ENCODE measurements at regions not wholly inside any gene's neighbourhood (a gene's known extent, or its start where the extent isn't known, plus 50 kb on each side); places are given as distances from the start of the nearest gene placed in this dataset.

DNA sequence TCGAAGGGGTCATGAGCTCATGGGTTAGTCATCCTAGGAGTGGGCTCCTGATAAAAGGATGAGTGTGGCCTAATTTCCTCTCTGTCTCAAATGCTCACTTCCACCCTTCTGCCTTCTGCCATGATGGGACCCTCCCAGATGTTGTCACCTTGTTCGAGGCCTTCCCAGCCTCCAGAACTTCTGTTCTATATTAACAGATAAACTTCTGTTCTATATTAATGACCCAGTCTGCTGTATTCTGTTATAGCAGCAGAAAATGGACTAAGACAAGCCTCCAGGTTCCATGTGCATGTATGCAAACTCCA lies 583.2 kb downstream of the GLRX3 start:
- no peaks in the 10 kb centered on the region for H3K9me3 ChIP-seq (ENCODE audit: control insufficient read depth, low read depth, low read length)
- H3K27ac ChIP-seq (ENCODE audit: insufficient read length, low read depth, low read length), result no peak overlapping the region
- no peaks in the 10 kb centered on the region for H3K27me3 ChIP-seq (ENCODE audit: insufficient read depth, low read length)
- H3K36me3 Mint-ChIP-seq (ENCODE audit: insufficient read depth in 1 of 3, low read depth in 3 of 3), result no peaks in the 10 kb centered on the region
- H3K27ac Mint-ChIP-seq, result no peak overlapping the region
- H3K9ac ChIP-seq (ENCODE audit: extremely low read depth, insufficient read length, low read length), result no peak overlapping the region
- no peaks in the 10 kb centered on the region for H3K79me2 ChIP-seq (ENCODE audit: insufficient read depth, low read length)
- no peaks in the 10 kb centered on the region for H3K27me3 Mint-ChIP-seq (ENCODE audit: low read depth)
- no peak for DNase-seq
- no peak overlapping the region for H3K14ac ChIP-seq (ENCODE audit: insufficient read depth, low read length)
- H3K23me2 ChIP-seq (ENCODE audit: insufficient read length, low read depth, low read length, poor library complexity, severe bottlenecking), result no peaks in the 10 kb centered on the region
- H4K5ac ChIP-seq (ENCODE audit: insufficient read length, low read depth, low read length), result no peak overlapping the region
- no peak overlapping the region for H4K8ac ChIP-seq (replicated peaks; ENCODE audit: insufficient read length, low read depth, low read length)
- no peaks in the 10 kb centered on the region for H4K20me1 ChIP-seq (ENCODE audit: control insufficient read depth, insufficient read depth, insufficient read length)
- H2AFZ ChIP-seq (ENCODE audit: low read length), result no peak overlapping the region
- no peak overlapping the region for H2BK15ac ChIP-seq (ENCODE audit: low read depth, low read length)
- H3K4me3 Mint-ChIP-seq, result no peak overlapping the region
- no peak overlapping the region for H3K18ac ChIP-seq (ENCODE audit: insufficient read length, low read depth, low read length)
- no peak overlapping the region for H3T11ph ChIP-seq (ENCODE audit: low read length)
- H3K79me1 ChIP-seq (ENCODE audit: insufficient read depth, low read depth, low read length, poor library complexity, severe bottlenecking), result no peaks in the 10 kb centered on the region
- no peak overlapping the region for H3K56ac ChIP-seq (ENCODE audit: insufficient read length, low read depth, low read length)
- H2BK12ac ChIP-seq (ENCODE audit: insufficient read length, low read depth, low read length), result no peak overlapping the region
- no peaks in the 10 kb centered on the region for H3K9me3 Mint-ChIP-seq
- no peak overlapping the region for H3K23ac ChIP-seq (ENCODE audit: insufficient read length, low read depth, low read length)
- H2BK20ac ChIP-seq (ENCODE audit: low read depth, low read length, poor library complexity, severe bottlenecking), result no peak overlapping the region
- TF ChIP-seq CTCF (conservative IDR thresholded peaks at IDR 0.05), result no peak
- WGBS (ENCODE audit: extremely low coverage, insufficient read length, low lambda C conversion rate), result no CpG with 5 or more reads among the region's 2 CpGs
- no peak overlapping the region for H2AK5ac ChIP-seq (ENCODE audit: insufficient read length, low read length)
- peaks cover 0 to 2% of the 10 kb centered on the region in 2 experiments; a peak in 1 of 4 replicates for H3K4me1 Mint-ChIP-seq
- H2BK120ac ChIP-seq (ENCODE audit: low read depth, low read length, poor library complexity, severe bottlenecking), result no peak overlapping the region
- no peak overlapping the region for H4K91ac ChIP-seq (ENCODE audit: insufficient read length, low read depth, low read length)
- H3K4ac ChIP-seq (ENCODE audit: low read depth, low read length), result no peak overlapping the region
- no peak overlapping the region for H3K4me2 ChIP-seq (ENCODE audit: insufficient read depth, insufficient read length, low read length)
- H2BK5ac ChIP-seq (ENCODE audit: insufficient read length, low read length), result no peak overlapping the region
- no peaks in the 10 kb centered on the region for H3K4me1 ChIP-seq (ENCODE audit: insufficient read depth, low read length)

Data from H9 (cell line).